ENCODE measurements at regions not wholly inside any gene's neighbourhood (a gene's known extent, or its start where the extent isn't known, plus 50 kb on each side); places are given as distances from the start of the nearest gene placed in this dataset.

- TF ChIP-seq FOS (IDR thresholded peaks at IDR 0.05; ENCODE audit: extremely low read depth, insufficient read length) (no peak), E2F1 (CRISPR knock-in tag; IDR thresholded peaks at IDR 0.05) (no peak), MAFK (IDR thresholded peaks at IDR 0.05; ENCODE audit: low read length) (no peak), RERE (CRISPR knock-in tag; IDR thresholded peaks at IDR 0.05; ENCODE audit: borderline replicate concordance) (no peak), ZNF77 (CRISPR knock-in tag; IDR thresholded peaks at IDR 0.05) (no peak), ZNF23 (CRISPR knock-in tag; IDR thresholded peaks at IDR 0.05) (no peak), COPS2 (conservative IDR thresholded peaks at IDR 0.05) (no peak), ZNF512 (tag; IDR thresholded peaks at IDR 0.05) (no peak), CTCF (IDR thresholded peaks at IDR 0.05 in 2 of 3, conservative IDR thresholded peaks at IDR 0.05 in 1 of 3; ENCODE audit: insufficient read depth in 2 of 3, low read depth in 1 of 3, low read length in 3 of 3) (no peak), STAG1 (CRISPR knock-in tag; IDR thresholded peaks at IDR 0.05; ENCODE audit: borderline replicate concordance) (no peak), CTCFL (IDR thresholded peaks at IDR 0.05; ENCODE audit: borderline replicate concordance, insufficient read depth, low read depth, low read length, poor library complexity, severe bottlenecking) (no peak), JUNB (CRISPR knock-in tag; conservative IDR thresholded peaks at IDR 0.05) (no peak), FUS (optimal IDR thresholded peaks at IDR 0.05; ENCODE audit: low read depth, low read length) (no peak)
Observed at GRCh38 chr11:88398372-88398771, 60.8 kb upstream of the CTSC start.
